Upper lobe of left lung (tissue), 6 donors: ENCODE measurements at regions not wholly inside any gene's neighbourhood (a gene's known extent, or its start where the extent isn't known, plus 50 kb on each side); places are given as distances from the start of the nearest gene placed in this dataset.
"Not testable (repeated sequence)": the region's sequence is repeated elsewhere in the genome, so short reads cannot be mapped to it uniquely, and the experiment has no call there.

Experiments used
- ATAC-seq, 2 donors: fragments of 200-7000 bp; cut with Tn5 transposase; one replicate each; pipeline ENCODE4 v1.9.1; 2022; ENCODE audit warnings: mild to moderate bottlenecking in 2 of 2, moderate library complexity in 2 of 2; ENCODE audit not compliant: low FRiP score in 2 of 2
- DNase-seq, 2 donors: peaks; one replicate each; pipeline ENCODE4 v3.0.0-alpha.2; 2019 to 2020
- H3K27ac ChIP-seq, 4 donors: fragments of 200-600 bp; sonication (generic); one replicate each; pipeline ENCODE4 v1.5.1; 2016 to 2019
- H3K27me3 ChIP-seq, 4 donors: fragments of 200-600 bp; sonication (generic); one replicate each; pipeline ENCODE4 v1.5.1; 2017 to 2019
- H3K36me3 ChIP-seq, 4 donors: fragments of 200-600 bp; sonication (generic); one replicate each; pipeline ENCODE4 v1.5.1; 2016 to 2019
- H3K4me1 ChIP-seq, 4 donors: fragments of 200-600 bp; sonication (generic); one replicate each; pipeline ENCODE4 v1.5.1; 2018 to 2019
- H3K4me3 ChIP-seq, 4 donors: fragments of 200-600 bp; sonication (generic); one replicate each; pipeline ENCODE4 v1.5.1; 2017 to 2019; ENCODE audit warnings: mild to moderate bottlenecking in 2 of 4, moderate library complexity in 1 of 4
- H3K9me3 ChIP-seq, 4 donors: fragments of 200-600 bp; sonication (generic); one replicate each; pipeline ENCODE4 v1.5.1; 2018 to 2019
- WGBS, 2 donors: methylation state at CpG; one replicate each; pipeline ENCODE4 v1.1.5; 2017 to 2018; 5-methylcytosine and 5-hydroxymethylcytosine counted together
- donor health status: DM: no; HTN: no; CAD: no; lungs with moderate emphysema.
- donor health status: DM: no; HTN: yes; CAD: no; lungs with severe emphysema.

- not testable (repeated sequence) for H3K27me3 ChIP-seq, ATAC-seq, H3K4me1 ChIP-seq, DNase-seq, H3K36me3 ChIP-seq, H3K4me3 ChIP-seq, H3K27ac ChIP-seq
- H3K9me3 ChIP-seq, result peaks cover 0 to 23% (median 8%) of the 10 kb centered on the region in 4 donors
- WGBS, 2 donors, result 88 to 93% methylated on average over 4 of the region's 4 CpGs
Observed at GRCh38 chr22:12384612-12385011, 3143.4 kb upstream of the OR11H1 start.

DNA sequence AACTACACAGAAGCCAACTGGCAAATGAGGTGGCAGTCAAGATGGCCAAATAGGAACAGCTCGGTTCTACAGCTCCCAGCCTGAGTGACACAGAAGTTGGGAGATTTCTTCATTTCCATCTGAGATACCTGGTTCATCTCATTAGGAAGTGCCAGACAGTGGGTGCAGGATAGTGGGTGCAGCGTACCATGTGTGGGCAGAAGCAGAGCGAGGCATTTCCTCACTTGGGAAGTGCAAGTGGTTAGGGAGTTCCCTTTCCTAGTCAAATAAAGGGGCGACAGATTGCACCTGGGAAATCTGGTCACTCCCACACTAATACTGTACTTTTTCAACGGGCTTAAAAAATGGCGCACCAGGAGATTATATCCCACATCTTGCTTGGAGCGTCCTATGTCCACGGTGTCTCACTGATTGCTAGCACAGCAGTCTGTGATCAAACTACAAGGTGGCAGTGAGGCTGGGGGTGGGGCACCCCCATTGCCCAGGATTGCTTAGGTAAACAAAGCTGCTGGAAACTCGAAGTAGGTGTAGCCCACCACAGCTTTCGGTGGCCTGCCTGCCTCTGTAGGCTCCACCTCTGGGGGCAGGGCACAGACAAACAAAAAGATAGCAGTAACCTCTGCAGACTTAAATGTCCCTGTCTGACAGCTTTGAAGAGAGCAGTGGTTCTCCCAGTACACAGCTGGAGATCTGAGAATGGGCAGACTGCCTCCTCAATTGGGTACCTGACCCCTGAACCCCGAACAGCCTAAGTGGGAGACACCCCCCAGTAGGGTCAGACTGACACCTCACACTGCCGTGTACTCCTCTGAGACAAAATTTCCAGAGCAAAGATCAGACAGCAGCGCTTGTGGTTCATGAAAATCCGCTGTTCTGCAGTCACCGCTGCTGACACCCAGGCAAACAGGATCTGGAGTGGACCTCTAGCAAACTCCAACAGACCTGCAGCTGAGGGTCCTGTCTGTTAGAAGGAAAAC is 3138.9 kb upstream of the OR11H1 start:
- not testable (repeated sequence) for H3K36me3 ChIP-seq, H3K4me1 ChIP-seq, H3K27me3 ChIP-seq, ATAC-seq, H3K4me3 ChIP-seq, H3K27ac ChIP-seq
- DNase-seq, result peak in 1 of 2 donors; percentile 18
- H3K9me3 ChIP-seq, result peaks cover 0 to 19% (median 10%) of the 10 kb centered on the region in 4 donors
- WGBS, 2 donors, result 61 to 70% methylated on average over 15 of the region's 15 CpGs

DNA sequence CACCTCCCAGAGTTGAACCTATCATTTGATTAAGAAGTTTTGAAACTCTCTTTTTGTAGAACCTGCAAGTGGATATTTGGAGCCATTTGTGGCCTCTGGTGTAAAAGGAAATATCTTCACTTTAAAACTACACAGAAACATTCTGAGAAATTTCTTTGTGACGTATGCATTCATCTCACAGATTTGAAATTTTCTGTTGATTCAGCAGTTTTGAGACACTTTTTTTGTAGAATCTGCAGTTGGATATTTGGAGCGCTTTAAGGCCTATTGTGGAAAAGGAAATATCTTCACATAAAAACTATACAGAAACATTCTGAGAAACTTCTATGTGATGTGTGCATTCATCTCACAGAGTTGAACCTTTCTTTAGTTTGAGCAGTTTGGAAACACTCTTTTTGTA is 3130.7 kb upstream of the OR11H1 start:
- WGBS, 2 donors, result 76 to 77% methylated on average over 2 of the region's 2 CpGs
- H3K4me1 ChIP-seq, ATAC-seq, H3K27me3 ChIP-seq, H3K36me3 ChIP-seq, H3K4me3 ChIP-seq, H3K27ac ChIP-seq, DNase-seq: not testable (repeated sequence)
- peaks cover 0 to 11% (median 4%) of the 10 kb centered on the region in 4 donors for H3K9me3 ChIP-seq

GRCh38 chr22:12401942-12402341 is 3126.1 kb upstream of the OR11H1 start:
- H3K36me3 ChIP-seq, H3K27ac ChIP-seq, H3K4me1 ChIP-seq, ATAC-seq, H3K9me3 ChIP-seq, H3K27me3 ChIP-seq, DNase-seq, H3K4me3 ChIP-seq: not testable (repeated sequence)
- 74 to 85% methylated on average over 1 of the region's 1 CpG for WGBS, 2 donors

DNA sequence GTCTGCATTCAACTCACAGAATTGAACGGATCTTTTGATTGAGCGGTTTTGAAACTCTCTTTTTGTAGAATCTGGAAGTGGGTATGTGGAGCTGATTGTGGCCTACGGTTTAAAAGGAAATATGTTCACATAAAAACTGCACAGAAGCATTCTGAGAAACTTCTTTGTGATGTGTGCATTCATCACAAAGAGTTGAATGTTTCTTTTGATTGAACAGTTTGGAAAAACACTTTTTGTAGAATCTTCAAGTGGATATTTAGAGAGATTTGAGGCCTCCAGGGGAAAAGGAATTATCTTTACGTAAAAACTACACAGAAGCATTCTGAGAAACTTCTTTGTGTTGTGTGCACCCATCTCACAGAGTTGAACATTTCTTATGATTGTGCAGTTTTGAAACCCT is 3125.5 kb upstream of the OR11H1 start:
- WGBS, 2 donors, result 50 to 52% methylated on average over 4 of the region's 4 CpGs
- DNase-seq, H3K4me3 ChIP-seq, H3K9me3 ChIP-seq, H3K4me1 ChIP-seq, ATAC-seq, H3K27me3 ChIP-seq, H3K36me3 ChIP-seq, H3K27ac ChIP-seq: not testable (repeated sequence)

DNA sequence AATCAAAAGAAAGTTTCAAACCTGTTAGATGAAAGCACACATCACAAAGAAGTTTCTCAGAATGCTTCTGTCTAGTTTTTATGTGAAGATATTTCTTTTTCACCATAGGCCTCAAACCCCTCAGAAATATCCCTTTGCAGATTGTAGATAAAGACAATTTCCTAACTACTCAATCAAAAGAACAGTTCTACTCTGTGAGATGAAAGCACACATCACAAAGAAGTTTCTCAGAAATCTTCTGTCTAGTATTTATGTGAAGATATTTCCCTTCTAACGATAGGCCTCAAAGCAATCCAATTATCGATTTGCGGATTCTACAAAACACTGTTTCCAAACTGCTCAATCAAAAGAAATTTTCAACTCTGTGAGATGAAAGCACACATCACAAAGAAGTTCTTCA is 3092.1 kb upstream of the OR11H1 start:
- H3K27ac ChIP-seq, H3K4me1 ChIP-seq, H3K27me3 ChIP-seq, ATAC-seq, H3K36me3 ChIP-seq, H3K4me3 ChIP-seq, DNase-seq: not testable (repeated sequence)
- WGBS, 2 donors, result 85 to 89% methylated on average over 3 of the region's 3 CpGs
- peaks cover 0 to 20% (median 11%) of the 10 kb centered on the region in 4 donors for H3K9me3 ChIP-seq
